GM12891 (cell line): ENCODE measurements at regions not wholly inside any gene's neighbourhood (a gene's known extent, or its start where the extent isn't known, plus 50 kb on each side); places are given as distances from the start of the nearest gene placed in this dataset.
"Not testable (repeated sequence)": the region's sequence is repeated elsewhere in the genome, so short reads cannot be mapped to it uniquely, and the experiment has no call there.

Source experiments
- DNase-seq: peaks from one replicate; pipeline ENCODE4 v3.0.0; 2011; ENCODE audit warnings: low spot score; ENCODE audit not compliant: insufficient read length
- FAIRE-seq: peaks from 2 replicates; lab custom pipeline; 2011; peaks lifted over from hg19 to GRCh38; lab: Jason Lieb, UNC
- PAX5 ChIP-seq: IDR thresholded peaks from 2 replicates; pipeline ENCODE4 v1.6.1; 2011; ENCODE audit warnings: low read length, moderate library complexity, mild to moderate bottlenecking; ENCODE audit not compliant: insufficient read depth, severe bottlenecking
- POLR2A ChIP-seq: IDR thresholded peaks from 2 replicates; pipeline ENCODE4 v1.6.1; 2011; ENCODE audit warnings: low read depth, low read length, control low read depth
- POLR2AphosphoS5 ChIP-seq: IDR thresholded peaks from 2 replicates; pipeline ENCODE4 v1.6.1; 2011; ENCODE audit warnings: low read depth, low read length, control low read depth
- POU2F2 ChIP-seq: IDR thresholded peaks from 2 replicates; pipeline ENCODE4 v1.6.1; 2011; ENCODE audit warnings: low read depth, mild to moderate bottlenecking, control low read depth, low read length, moderate library complexity
- SPI1 ChIP-seq: IDR thresholded peaks from 2 replicates; pipeline ENCODE4 v1.6.1; 2011; ENCODE audit warnings: low read depth, low read length, control low read depth
- TAF1 ChIP-seq: IDR thresholded peaks from 2 replicates; pipeline ENCODE4 v1.6.1; 2011; ENCODE audit warnings: low read depth, low read length, control low read depth

DNA sequence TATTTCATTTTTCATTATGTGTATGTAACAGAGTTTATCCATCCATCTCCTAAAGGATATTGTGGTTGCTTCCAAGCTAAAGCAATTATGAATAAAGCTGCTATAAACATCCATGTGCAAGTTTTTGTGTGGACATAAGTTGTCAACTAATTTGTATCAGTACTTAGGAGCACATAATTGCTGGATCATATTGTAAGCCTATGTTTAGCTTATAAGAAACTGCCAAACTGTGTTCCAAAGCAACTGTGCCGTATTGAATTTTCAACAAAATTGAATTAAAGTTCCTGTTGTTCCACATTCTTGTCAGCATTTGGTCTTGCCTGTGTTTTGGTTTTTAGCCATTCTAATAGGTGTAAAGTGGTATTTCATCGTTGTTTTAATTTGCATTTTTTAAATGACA lies 416.9 kb downstream of the SLC6A15 start:
- TF ChIP-seq POLR2AphosphoS5 (no peak), POU2F2 (no peak), TAF1 (no peak), PAX5 (no peak), SPI1 (no peak), POLR2A (no peak)
- DNase-seq: no peak
- no peak for FAIRE-seq

DNA sequence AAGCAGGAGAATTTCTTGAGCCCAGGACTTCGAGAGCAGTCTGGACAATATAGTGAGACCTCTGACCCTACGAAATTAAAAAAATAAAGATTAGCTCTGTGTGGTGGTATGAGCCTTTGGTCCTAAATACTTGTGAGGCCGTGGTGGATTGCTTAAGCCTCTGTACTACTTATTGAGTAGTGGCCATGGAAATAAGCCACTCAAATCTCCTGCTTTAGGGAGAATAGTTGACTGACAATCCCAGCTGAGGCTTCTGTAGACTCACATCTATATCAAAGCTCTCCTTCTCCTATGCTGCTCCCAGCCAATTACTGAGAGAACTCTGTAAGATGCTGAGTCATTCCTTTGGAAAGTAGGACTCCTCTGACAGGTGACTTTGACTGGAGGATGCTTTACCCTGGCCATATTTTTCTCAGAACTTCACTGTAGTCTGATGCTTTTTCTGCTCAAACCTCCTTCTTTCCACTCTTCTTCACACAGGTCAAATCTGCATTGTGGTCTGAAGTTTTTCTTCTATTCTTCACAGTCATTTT lies 420.2 kb downstream of the SLC6A15 start:
- DNase-seq: no peak
- no peak for FAIRE-seq
- TF ChIP-seq SPI1 (no peak), POLR2A (no peak), TAF1 (no peak), PAX5 (no peak), POLR2AphosphoS5 (no peak)

DNA sequence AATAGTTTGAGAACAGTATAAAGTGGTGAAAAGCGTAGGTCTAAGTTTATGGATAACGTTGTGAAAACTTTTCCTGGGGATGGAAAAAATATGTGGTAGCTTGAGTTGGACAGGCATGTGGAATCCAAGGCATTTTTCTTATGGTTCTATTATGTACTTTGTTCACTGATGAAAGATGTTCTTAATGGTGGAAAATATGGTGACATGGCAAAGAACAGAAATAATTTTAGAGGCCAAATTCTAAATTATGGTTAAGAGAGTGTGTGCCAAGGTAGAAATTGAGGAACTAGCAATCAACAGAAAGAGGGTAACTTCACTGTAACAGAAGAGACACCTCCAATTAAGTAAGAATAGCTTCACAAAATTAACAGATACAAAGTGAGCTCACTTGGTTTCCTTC lies 427.8 kb downstream of the SLC6A15 start:
- TF ChIP-seq POU2F2 (no peak), PAX5 (no peak), POLR2A (no peak), SPI1 (no peak), POLR2AphosphoS5 (no peak), TAF1 (no peak)
- no peak for FAIRE-seq
- DNase-seq: no peak

DNA sequence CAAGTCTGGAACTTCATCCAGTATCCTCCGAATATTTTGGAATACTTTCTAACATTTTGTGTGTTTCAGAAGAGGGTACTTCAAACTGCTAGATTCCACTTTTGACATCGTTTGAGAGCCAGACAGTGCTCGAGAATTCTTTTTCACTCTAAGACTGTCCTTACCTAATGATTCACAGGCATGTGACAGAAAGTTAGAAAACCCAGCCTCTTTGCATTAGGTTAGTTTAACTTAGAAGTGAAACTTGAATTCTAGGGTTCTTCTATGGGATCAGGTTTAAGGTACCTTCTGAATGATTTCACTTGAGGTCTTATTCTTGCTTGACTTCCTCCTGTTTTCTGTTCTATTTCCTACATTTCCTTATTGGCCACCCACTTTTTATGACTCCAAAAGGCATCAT lies 431.8 kb downstream of the SLC6A15 start:
- TF ChIP-seq POU2F2 (no peak), POLR2A (no peak), SPI1 (no peak), POLR2AphosphoS5 (no peak), PAX5 (no peak), TAF1 (no peak)
- FAIRE-seq: no peak

DNA sequence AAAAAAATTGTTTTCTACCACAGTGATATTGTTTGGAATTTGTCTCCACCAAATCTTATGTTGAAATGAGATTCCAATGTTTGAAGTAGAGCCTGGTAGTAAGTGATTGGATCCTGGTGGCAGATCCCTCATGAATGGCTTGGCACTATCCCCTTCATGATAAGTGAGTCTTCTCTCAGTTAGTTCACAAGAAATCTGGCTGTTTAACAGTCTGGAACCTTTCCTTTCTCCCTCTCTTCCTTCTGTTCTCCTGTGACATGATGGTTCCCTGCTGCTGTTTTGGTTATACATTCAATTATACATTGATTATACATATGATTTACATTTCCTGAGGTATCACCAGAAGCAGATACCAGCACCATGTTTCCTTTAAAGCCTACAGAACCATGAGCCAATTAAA lies 442.2 kb downstream of the SLC6A15 start:
- no peak for TF ChIP-seq POU2F2
- TF ChIP-seq TAF1: no peak
- no peak for TF ChIP-seq POLR2AphosphoS5
- TF ChIP-seq POLR2A: no peak
- no peak for TF ChIP-seq PAX5
- no peak for TF ChIP-seq SPI1
- DNase-seq: no peak
- FAIRE-seq: no peak

More for the DNA sequence above, 431.8 kb downstream of the SLC6A15 start:
- no peak for DNase-seq

DNA sequence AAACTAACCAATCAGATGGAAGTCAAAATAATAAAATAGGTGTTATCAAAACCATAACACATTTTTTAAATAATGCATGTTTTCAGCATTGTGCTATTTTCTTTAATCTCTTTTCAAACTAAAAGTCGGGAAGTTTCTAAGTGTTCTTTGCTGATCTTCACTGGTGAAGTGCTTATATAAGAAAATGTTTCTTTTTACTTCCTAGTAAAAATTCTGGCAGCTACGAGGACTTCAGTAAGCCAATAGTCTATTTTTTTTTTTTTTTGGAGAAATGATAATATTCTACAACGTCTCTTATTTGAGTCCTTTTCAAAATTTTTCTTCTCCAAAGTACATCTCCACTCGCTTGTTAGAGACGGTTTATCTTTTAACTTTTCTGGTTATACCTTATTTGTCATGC lies 448.0 kb downstream of the SLC6A15 start:
- no peak for FAIRE-seq
- TF ChIP-seq POLR2A (no peak), SPI1 (no peak), PAX5 (no peak), TAF1 (no peak), POU2F2 (no peak), POLR2AphosphoS5 (no peak)
- no peak for DNase-seq

DNA sequence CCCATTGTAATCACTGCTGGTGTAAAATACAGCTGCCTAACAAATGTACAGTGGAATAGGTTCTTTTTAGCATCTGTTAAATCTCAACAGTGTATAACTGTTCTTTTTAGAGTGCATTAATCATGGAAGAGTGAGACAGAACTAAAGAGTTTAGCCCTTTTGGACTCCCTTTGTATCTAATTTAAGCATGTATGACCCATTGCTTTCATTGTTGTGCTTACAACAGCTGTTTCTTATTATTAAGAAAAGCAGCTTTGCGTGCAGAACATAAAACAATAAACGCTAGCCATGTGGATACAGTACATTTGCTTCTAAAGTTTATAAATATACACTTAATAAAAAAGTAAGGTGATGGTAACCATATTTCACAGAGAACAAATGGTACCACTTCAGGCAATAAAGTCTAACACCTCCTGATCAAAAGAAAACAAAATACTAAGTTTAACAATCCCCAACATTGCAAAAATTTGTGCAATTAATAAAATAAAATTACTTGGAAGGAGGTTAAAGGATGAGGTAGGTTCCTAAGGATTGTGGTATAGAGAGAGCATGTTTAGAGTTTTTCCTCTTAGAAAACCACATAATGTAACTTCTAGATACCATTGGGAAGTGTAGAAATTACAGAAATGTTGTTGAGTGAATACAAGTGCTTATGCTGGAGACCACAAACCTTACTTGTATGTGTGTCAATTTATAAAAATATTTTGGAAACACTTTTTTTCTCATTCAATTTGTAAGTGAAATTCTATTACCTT lies 448.7 kb downstream of the SLC6A15 start:
- no peak for FAIRE-seq
- no peak for DNase-seq
- TF ChIP-seq SPI1: no peak

DNA sequence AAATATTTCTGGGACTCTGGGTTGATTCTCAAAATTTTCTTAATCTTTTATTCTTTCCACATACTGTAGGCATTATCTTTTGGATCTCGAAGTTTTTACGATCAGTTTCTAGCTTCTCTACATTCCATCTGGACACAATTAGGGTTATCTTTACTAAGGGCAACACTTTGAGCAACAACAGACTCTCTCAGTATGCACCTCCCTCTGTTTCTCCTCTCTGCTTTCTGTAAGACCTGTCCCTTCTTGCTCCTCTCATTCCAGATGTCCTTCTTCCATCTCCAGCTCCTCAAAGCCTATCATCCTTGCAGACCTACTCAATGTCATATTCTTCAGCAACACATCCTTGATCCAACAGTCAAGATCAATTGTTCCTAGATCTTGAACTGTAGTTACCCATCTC lies 457.0 kb downstream of the SLC6A15 start:
- TF ChIP-seq PAX5 (no peak), POU2F2 (no peak), TAF1 (no peak), POLR2AphosphoS5 (no peak), SPI1 (no peak), POLR2A (no peak)
- DNase-seq (no peak), FAIRE-seq (no peak)

DNA sequence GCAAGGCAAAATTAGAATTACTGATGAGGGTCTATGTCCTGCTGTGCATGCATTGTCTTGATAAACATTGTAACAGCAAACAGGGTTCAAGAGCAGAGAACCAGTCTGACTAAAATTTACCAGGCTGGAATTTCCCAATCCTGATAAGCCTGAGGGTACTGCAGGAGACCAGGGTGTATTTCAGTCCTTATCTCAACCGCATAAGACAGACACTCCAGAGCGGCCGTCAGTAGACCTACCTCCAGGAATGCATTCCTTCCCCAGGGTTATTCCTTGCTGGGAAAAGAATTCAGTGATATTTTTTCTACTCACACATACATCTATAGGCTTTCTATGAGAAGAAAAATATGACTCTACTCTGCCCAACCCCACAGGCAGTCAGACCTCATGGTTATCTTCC lies 466.1 kb downstream of the SLC6A15 start:
- FAIRE-seq, DNase-seq: not testable (repeated sequence)

DNA sequence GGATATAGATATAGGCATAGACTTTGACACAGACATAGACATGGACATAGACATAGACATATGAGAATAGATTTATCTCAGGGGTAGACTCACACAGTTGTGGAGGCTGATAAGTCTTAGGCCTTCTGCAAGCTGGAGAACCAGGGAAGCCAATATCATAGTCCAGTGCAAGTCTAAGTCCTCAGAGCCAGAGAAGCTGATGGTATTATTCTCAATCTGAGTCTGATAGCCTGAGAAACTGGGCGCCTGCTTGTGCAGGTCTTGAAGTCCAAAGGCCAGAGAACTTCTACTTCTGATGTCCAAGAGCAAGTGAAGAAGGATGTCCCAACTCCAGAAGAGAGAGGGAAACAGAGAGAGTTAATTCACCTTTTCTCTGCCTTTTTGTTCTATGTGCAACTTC lies 476.5 kb downstream of the SLC6A15 start:
- no peak for FAIRE-seq

More for the DNA sequence above, 476.5 kb downstream of the SLC6A15 start:
- TF ChIP-seq TAF1 (no peak), PAX5 (no peak), POU2F2 (no peak), POLR2A (no peak), POLR2AphosphoS5 (no peak), SPI1 (no peak)
- DNase-seq: no peak
